ENCODE measurements at regions not wholly inside any gene's neighbourhood (a gene's known extent, or its start where the extent isn't known, plus 50 kb on each side); places are given as distances from the start of the nearest gene placed in this dataset.

DNA sequence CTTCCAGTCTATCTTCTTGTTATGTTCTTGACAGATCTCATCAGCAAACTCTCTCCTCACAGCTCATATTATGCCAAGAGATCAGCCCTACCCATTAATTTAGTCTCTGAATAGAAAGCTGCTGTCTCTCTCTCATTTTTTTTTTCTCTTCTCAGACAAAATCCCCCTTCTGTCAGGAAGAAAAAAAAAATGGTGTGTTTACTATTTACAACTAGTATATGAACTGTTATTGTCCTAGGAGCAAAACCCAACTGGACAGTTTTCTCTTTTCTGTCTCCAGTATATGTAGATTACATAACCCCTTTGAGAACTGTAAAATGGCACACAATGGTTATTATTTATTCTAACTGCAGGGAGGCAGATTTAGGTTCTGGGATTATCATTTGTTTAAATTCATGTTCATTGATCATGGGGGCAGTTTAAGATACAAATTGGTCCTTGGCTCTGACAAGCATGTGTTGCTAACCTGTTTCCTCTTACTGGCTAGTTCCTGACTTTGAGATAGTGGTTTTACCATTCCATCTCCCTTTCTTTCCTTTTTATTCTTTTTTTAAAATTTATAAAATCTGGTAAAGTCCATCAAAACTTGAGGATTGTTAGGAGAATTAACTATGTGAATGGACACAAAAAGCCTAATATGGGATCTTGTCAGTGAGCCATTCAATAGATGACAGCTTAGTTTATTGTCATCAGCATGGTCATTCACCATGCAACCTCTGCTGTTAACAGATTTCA lies 210.0 kb upstream of the PAPPA start:
- DNase-seq (ENCODE audit: low spot score): no peak

DNA sequence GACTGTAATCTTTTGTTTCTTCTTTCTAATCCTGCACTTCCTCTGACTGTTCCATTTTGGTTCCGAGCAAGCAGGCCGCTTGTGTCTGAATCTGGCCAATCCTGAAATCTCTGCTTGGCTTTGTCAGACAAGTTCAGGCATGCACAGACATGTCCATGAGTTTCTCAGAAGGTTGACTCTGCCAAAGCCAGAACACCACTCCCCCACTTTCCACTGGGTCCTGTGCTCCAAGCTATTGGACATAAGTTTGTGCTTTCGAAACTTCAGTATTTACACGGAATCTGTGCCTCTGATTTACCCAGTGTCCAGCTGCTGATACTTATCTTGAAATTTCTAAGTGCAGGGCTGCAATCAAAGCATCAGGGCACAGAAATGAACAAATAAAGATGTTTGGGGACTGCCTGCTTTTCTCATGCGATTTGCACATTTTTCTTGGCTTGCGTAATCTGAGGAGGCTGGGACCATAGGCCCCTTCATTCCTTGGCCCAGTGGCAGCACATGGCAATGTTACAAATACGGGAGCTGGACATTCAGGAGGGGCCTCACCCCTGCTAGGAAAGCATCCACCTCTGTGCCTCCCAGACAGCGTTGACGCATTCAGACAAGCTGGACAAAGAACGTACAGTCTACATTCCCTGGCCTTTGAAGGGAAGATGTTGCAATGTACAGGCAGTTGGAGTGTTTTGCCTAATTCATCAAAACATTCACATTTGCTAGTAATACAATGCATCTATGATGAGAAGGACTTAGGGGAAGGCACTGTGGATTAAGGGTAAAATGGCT lies 209.2 kb upstream of the PAPPA start:
- DNase-seq (ENCODE audit: low spot score): no peak

DNA sequence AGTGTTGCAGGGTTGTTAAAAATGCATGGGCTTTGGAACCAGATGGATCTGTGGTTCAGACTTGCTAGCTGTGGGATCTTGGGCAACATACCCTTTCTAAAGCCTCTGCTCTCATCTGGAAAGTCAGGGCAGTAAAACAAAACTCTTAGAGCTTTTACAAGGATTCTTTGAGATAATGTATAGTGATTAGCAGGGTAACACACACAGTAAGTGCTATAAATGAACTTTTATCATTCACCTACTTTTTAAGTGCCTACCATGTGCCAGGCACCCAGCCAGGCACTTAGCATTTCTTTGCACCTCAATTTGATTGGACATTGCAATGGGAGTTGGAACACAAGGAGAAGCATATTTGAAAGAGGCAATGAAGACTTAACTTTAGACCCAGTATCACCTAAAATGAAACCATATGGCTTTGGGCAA lies 208.6 kb upstream of the PAPPA start:
- DNase-seq (ENCODE audit: low spot score): no peak

DNA sequence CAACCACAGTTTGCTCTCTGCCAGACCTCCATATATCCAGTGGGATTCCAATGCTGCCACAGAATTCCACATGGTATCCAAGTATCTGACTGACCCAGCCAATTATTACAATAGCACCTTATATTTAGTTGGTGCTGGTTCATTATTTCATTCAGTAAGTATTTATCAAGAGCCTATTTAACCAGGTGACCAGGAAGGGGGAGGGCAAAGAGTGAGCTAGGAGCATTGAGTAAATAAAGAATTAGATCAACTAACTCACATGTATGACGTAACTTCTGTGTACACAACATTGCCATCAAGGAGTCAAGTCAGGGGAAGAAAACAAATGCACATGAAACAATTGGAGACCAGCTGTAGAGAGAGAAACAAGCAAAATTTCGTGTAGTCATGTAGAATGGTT lies 207.1 kb upstream of the PAPPA start:
- DNase-seq (ENCODE audit: low spot score): no peak

DNA sequence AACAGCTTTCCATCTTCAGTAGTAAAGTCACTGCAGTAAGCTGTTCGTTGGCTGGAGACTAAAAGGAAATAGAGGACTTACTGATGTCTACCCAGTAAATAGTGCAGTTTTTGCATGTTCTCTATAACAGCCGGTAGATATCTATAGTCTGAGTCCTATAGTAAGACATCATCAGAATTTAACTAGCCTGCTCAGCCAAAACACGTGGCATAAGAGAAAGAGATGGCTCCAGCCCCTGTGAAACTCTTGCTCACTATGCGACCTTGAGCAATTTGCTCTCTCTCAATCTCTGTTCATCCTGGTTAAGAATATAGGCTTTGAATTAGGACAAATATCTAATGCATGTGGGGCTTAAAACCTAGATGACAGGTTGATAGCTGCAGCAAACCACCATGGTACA lies 201.6 kb upstream of the PAPPA start:
- no peak for DNase-seq (ENCODE audit: low spot score)

DNA sequence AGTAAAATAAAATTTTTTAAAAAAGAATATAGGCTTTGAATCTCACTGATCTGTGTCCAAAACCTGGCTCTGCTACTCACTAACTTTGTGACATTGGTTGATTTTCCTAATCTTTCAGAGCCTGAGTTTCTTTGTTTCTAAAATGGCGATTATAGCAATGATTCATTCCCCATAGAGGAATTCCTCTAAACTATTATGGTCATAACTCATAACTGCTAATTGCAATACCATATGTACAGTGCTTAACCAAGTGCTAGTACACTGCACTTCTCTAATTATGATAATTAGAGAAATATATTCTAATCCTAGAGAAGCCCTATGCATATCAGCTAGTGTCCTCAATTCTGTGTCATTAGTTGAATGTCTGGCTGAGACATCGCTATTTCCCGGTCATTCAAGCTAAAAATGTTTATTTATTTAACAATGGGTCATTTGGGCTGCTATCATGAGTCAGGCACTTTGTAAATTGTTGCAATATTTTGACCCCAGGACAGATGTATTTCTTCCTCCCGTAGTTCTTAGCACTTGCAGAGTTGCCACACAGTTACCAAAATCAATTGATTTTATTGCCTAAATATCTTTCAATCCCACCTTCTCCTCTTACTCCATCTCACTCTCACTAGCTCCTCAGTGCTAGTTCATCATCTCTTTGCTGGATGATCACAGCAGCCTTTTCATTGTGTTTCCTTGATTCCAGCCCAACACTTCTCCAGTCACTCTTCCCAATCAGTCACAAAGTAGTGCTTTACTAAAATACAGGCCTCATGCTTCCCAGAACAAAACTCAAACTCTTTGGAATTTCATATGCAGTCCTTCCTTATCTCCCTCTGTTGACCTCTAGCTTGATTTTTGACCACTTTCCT lies 200.9 kb upstream of the PAPPA start:
- no peak for DNase-seq (ENCODE audit: low spot score)

GRCh38 chr9:115956371-115956770 lies 197.2 kb upstream of the PAPPA start:
- DNase-seq (ENCODE audit: low spot score): no peak

GRCh38 chr9:115957585-115957984 lies 196.0 kb upstream of the PAPPA start:
- no peak for DNase-seq (ENCODE audit: low spot score)

GRCh38 chr9:115964710-115965347 lies 188.8 kb upstream of the PAPPA start:
- no peak for DNase-seq (ENCODE audit: low spot score)

- no peak for DNase-seq (ENCODE audit: low spot score)
Measured at GRCh38 chr9:115966660-115967059, 186.9 kb upstream of the PAPPA start.

DNA sequence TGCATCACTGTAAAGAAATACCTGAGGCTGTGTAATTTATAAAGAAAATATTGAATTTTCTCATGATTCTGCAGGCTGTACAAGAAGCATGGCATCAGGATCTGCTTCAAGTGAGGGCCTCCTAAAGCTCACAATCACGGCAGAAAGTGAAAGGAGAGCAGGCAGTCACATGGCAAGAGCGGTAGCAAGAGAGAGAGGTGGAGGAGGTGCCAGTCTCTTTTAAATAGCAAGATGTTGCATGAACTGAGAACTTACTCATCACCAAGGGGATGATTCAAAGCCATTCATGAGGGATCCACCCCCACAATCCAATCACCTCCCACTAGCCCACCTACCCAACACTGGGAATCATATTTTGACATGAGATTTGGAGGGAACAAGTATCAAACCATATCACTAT lies 184.5 kb upstream of the PAPPA start:
- no peak for DNase-seq (ENCODE audit: low spot score)

DNA sequence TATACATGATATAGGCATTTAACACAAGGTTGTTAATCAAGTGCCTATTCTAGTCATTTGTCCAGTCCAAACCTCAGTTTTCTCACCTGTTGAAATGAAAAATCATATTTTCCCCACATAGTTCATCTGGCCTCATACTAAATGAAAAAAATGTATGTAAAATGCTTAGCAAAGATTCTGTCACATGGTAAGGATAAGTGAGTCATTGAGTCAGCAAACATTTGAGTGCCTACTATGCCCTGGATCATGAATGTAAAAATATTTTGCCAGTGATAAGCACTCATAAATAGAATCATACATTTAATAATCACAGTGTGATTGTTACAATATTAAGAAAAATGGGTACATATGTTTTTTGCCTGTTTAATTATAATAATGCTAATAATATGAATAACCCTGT lies 181.2 kb upstream of the PAPPA start:
- no peak for DNase-seq (ENCODE audit: low spot score)

DNA sequence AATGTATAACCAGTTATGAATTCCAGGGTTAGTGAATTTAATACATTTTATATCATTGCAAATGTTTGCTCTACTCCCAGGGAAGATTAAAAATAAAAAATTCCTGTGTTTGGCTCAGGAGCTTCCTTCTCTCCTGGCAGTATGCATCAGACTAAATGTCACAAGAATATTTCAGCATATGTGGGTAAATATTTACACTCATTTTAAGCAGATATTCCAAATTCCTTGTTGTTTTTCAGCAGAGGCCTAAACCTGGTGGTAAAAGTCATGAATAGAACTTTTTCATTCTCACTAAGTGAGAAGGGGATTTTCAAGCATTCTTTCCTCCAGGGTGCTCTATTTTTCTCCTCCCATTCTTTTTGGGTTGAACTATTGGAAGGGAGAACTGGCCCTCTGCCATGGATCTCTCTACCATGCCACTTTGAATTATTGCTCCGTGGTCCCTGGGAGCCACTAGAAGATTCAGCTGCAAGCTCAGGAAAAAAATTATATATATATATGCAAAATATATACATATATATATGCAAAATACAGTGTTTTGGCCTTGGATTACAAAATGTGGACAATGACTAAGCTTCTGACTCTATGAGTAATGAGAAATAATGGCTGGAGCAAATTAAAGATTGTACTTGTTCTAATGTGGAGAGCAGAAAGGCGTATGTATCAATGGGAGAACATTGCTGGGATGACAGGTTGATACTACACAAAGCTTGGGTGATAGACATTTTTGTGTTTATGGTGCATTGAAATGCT lies 180.6 kb upstream of the PAPPA start:
- no peak for DNase-seq (ENCODE audit: low spot score)

DNA sequence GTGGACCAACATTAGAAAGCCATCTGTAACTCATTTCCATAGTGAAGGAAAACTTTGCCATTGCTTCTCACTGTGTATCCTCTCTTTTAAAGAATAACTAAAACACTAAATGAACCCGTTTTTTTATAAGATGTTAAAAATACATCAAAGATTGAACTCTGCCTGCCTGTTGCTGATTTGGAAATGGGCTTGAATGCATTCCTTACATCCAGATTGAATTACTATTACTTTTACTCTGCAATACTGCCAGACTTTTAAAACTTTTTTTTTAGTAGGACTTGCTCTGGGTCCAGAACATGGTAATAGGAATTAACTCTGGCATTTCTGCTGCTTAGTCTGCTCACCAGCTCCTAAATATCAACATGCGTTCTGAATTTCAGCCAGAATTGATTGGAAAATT lies 176.8 kb upstream of the PAPPA start:
- no peak for DNase-seq (ENCODE audit: low spot score)

DNA sequence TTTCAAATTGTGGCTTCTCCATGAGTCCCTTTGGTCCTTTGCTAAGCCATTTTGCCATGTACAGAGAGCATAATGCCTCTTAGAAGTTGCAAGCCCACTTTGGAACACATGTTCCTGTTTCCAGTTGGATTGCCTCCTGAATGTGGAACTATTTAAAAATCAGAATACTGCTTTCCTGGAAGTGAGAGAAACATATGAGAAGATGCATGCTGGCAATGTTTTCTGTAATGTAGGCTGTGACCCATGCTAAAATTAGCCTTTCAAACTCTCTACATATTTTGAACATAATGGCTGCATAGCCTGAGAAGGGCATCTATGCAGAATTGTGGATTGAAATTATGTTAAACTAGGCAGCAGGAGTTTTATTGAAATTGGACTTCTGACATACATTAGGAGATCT lies 175.5 kb upstream of the PAPPA start:
- DNase-seq (ENCODE audit: low spot score): no peak

DNA sequence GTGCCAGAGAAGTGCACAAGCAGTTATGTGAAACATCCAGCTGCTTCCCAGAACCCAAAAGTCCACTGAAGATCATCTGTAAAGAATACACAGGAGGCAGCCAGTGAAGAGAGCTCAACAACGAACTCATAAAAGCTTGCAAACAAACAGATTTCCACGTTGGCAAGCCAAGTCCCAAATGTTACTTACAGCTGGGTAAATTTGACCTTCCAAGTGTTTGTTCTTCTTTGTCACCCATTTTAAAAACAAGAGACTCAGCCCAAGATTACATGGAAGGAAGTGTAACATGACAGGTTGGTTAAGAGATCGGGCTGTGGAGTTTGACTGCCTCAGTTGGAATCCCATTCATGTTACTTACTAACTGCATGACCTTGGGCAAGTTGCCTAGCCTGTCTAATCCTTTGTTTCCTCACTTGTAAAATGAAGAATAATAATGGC lies 174.9 kb upstream of the PAPPA start:
- DNase-seq (ENCODE audit: low spot score): no peak

DNA sequence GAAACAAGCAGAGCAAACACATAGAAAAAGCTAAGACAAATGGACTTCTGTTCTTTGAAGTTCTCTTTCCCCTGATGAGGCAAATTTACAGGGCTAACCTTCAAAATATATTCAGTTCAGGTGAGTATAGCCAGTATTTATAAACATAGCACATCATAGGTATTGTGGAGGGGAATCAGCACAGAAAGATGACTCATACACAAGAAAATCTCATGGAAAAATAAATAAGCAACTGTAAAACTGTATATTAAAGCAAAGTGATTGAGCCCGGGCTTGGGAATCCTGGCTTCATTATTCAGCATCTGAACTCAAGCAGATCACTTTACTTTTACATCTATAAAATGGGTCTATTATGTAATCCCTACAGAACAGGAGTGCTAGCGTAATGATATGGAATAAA lies 173.5 kb upstream of the PAPPA start:
- DNase-seq (ENCODE audit: low spot score): no peak

DNA sequence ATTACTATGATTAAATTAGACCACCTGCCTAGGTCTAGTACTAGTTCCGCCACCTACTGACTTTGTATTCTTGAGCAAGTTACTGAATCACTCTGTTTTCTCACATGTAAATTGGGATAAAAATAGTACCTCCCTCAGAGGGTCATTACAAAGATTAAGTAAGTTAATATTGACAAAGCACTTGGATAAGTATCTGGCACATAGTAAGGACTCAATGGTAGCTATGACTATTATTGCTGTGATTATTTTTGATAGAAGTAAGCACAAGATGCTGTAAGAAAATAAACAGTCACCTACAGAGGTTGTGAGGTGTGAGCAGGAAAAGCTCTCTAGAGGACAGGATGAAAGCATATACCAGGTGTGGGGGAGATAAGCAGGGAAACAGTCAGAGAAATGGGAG lies 173.1 kb upstream of the PAPPA start:
- no peak for DNase-seq (ENCODE audit: low spot score)

- DNase-seq (ENCODE audit: low spot score): no peak
Measured at GRCh38 chr9:115980976-115981375, 172.6 kb upstream of the PAPPA start.

DNA sequence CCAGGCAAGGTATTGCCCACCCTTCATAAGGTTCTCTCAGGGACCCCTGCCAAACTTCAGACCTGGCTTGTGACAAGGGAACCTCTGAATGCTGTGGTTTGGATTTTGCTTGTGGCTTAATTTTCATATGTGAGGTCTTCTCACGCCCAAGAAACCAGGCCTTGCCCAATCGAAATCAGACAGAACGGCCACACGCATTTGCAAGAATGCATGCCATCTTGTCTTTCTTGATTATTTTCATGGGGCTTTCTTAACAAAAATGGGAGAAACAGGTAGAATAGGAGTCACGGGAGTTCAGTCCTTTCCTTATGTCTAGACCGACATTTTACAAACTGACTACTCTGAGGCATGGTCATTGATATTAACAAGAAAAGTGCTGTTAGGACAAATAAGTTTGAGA lies 170.2 kb upstream of the PAPPA start:
- no peak for DNase-seq (ENCODE audit: low spot score)

DNA sequence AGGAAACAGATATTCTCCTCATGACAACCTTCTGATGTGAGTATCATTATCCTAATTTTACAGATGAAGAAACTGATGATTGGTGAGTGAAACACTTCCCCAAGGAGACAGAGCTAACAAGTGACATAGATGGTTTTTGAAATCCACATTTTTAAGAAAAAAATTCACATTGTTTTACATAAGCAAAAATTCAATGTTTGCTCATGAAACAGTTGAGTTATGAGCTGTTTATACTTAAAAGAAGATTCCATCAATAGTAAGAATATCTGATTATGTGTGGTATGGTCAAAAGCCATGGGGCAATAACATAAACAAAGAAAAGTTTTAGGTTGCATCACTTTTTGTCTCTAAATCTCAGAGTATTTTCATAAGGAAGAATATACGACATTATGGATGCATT lies 167.9 kb upstream of the PAPPA start:
- DNase-seq (ENCODE audit: low spot score): no peak

Data from left forelimb (tissue), 1 donor.